Fibroblast of pulmonary artery (primary cell): ENCODE measurements at regions not wholly inside any gene's neighbourhood (a gene's known extent, or its start where the extent isn't known, plus 50 kb on each side); places are given as distances from the start of the nearest gene placed in this dataset.

Experiments used
- DNase-seq: peaks from one replicate; pipeline ENCODE4 v3.0.0-alpha.2; 2010; ENCODE audit warnings: low read depth
- H3K4me3 ChIP-seq: replicated peaks from 2 replicates; pipeline ENCODE4 v1.5.1; 2011; ENCODE audit warnings: low read depth, mild to moderate bottlenecking, control low read depth, low read length, moderate library complexity
- TF ChIP-seq, protein P1 (sequence below): IDR thresholded peaks from 2 replicates; pipeline ENCODE4 v1.5.1; 2011; ENCODE audit warnings: mild to moderate bottlenecking, control low read depth, low read length, inconsistent platforms; ENCODE audit errors: missing control alignments

DNA sequence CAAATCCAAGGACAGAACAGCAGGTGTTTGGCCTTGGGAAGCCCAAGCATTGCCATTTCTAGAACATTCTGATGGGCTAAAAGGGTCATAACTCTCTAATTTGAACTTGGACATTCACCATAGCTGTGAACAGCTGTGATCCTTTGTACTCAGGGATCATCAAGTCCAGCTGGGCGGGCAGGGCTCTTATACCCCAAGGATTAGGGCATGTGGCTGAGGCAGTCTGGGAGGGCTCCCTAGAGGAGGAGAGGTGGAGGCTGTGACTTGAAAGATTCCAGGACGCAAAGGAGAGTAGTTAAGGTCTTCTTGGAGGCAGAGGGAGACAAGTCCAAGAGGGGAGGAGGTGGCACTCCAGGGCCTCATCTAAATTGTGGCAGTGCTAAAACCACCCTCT, 233.1 kb upstream of the GSE1 start:
- TF ChIP-seq, protein P1, sequence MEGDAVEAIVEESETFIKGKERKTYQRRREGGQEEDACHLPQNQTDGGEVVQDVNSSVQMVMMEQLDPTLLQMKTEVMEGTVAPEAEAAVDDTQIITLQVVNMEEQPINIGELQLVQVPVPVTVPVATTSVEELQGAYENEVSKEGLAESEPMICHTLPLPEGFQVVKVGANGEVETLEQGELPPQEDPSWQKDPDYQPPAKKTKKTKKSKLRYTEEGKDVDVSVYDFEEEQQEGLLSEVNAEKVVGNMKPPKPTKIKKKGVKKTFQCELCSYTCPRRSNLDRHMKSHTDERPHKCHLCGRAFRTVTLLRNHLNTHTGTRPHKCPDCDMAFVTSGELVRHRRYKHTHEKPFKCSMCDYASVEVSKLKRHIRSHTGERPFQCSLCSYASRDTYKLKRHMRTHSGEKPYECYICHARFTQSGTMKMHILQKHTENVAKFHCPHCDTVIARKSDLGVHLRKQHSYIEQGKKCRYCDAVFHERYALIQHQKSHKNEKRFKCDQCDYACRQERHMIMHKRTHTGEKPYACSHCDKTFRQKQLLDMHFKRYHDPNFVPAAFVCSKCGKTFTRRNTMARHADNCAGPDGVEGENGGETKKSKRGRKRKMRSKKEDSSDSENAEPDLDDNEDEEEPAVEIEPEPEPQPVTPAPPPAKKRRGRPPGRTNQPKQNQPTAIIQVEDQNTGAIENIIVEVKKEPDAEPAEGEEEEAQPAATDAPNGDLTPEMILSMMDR: no peak
- no peak overlapping the region for H3K4me3 ChIP-seq
- DNase-seq: no peak

DNA sequence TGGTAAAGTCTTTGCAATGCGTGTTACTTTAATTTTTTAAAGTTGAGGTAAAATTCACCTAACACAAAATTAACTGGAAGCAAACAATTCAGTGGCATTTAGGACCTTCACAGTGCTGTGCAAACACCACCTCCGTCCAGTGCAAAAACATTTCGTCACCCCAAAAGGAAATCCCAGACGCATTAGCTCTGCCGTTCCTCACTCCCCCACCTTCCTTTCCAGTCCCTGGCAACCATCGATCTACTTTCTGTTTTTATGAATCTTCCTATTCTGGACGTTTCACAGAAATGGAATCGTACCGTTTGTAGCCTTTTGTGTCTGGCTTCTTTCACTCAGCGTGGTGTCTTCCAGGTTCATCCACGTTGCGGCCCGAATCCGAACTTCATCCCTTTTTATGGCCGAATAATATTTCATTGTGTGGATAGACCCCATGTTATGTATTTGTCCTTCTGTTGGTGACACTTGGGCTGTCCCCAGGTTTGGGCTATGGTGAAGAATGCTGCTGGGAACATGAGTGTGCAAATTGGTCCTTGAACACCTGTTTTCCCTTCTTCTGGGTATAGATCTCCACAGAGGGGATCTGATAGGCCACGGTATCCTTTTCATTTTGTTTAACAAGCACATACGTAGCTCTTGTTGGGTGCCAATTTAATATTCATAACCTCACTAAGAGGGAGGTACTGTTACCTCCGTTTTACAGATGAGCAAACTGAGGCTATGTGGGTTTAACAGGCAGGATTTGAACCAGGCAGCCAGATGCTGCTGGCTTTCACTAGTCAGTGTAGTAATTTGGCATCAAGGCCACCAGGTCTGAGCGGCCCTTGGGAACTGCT, 232.0 kb upstream of the GSE1 start:
- no peak for DNase-seq
- H3K4me3 ChIP-seq: no peak overlapping the region
- TF ChIP-seq, protein P1: no peak

DNA sequence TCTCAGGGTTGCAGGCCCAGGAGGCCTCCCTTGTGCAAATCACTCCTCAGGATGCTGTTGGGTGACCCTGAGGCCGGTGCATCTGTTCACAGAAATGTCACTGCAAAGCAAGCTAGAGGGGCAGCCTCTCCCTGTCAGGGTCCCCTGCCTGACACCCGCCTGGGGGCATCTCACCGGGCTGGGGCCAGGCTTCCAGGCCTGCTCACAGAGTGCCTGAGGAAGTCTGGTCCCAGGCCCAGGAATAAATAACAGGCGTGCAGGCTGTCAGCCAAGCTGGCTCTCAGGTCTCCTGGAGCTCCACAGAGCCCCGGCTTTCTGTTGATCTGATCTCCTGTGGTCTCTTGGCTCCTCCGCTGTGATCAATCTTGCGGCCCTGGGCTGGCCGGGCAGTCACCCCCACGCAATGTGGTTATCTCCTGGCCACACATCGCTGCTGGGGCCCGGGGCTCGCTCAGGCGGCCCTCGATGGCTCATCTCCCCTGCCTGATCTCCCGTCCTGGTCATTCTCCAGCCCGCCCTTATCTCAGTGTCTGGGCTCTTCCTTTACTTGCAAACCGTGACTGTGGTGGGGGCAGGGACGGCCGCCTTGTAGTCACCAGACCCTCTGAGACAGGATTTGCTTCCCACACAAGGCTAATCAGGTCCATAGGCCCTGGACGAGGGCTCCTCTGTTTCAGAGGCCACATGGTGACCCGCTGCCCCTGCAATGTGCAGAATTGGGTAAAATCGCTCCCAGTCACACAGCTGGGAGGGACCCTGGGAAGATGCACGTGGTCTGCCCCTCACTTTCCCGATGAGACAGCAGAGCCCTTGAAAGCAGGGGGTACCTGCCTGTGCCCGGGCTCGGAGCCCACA, 231.2 kb upstream of the GSE1 start:
- DNase-seq: no peak
- TF ChIP-seq, protein P1: no peak
- H3K4me3 ChIP-seq: no peak overlapping the region

DNA sequence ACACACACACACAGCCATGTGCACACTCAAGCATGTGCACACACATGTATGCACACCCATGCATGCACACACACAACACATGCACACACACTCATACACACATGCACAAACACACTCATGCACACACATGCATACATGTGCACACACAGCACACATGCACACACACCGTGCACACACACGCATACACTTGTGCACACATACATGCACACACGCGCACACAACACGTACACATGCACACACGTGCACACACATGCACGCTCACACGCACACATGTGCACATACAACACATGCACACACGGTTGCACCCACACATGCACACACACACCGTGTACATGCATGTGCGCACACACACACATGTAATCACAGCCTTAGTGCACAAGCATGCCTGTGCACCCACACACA, 230.4 kb upstream of the GSE1 start:
- no peak overlapping the region for H3K4me3 ChIP-seq
- no peak for DNase-seq
- TF ChIP-seq, protein P1: no peak

DNA sequence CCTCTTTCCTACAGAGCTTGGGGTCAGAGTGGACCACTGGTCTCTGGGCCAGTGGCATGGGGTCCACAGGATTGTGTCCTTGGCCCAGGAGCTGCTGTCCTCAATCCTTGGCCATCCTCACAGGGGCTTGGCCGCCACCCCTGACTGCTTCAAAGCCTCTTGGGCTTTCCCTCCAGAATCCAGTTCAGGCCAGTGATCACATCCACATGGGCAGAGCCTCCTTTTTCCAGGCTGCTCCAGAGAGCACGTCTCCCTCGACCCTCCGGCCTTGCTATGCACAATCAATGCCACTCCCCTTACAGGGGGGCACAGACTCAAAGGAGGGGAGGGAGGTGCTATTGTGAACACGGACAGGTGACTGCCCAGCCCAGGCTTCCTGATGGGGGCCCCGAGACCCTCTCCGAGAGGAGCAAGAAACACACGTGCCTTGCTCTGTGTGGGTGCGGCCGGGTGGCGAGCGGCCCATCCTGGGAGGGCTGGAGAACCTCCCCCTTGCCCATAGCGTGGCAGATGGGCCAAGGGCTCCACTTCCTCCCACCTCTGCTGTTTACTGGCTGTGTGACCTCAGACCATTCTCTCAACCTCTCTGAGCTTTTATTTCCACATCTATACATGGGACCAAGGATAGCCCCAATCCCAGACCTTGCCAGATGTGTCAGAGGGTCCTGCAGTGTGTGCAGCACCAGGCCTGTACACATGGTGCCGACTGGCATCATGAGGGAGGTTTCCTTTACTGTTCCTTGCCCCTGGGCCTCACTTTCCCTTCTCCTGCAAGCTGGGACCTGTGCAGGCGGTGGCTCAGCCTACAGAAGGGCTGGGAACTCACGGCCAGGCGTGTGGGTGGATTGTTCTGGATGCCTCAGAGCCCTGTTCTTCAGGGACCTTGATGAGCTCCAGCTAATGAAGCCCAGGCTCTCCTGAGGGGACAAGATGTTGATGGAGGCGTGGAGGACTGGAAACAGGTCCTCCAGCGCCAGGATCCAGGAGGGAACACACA, 229.0 kb upstream of the GSE1 start:
- TF ChIP-seq, protein P1: no peak
- DNase-seq: no peak
- H3K4me3 ChIP-seq: no peak overlapping the region

DNA sequence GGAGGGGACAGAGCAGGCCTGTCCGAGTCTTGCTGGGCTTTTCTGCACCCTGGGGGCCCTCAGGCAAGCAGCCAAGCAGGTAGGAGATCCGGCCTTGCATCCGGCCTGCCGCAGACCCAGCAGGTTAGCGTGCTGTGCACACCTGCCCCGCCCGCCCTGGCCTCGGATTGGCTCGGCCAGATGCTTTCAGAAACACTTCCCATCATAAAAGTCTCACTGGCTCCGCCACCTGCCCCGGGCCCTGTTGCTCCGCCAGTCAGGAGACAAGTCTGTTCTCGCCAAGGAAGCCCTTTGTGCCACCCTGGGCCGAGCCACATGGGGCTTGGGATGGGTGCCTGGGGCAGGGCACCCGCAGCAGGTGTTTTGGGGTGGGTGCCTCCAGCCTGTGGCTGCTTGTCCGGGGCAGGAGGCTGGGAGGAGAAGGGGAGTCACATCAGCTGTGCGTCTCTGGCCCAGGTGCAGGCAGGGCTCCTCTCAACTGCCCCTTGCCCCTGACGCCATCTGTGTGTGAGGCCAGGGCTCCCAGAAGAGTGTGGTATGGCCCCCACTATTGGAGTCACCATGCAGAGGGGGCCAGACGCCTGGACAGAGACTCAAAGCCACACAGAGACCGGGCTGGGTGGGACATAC, 228.2 kb upstream of the GSE1 start:
- TF ChIP-seq, protein P1: no peak
- DNase-seq: no peak
- H3K4me3 ChIP-seq: no peak overlapping the region
